Thyroid gland (tissue), 4 donors: ENCODE measurements at regions not wholly inside any gene's neighbourhood (a gene's known extent, or its start where the extent isn't known, plus 50 kb on each side); places are given as distances from the start of the nearest gene placed in this dataset.

ENCODE experiments used
- CTCF ChIP-seq, 6 experiments: fragments of 200-600 bp in 3 of 6; fragments of 450-650 bp in 3 of 6; sonication (generic) in 3 of 6; IDR thresholded peaks; one replicate each; pipeline ENCODE4 v1.5.1; 2016 to 2019; ENCODE audit warnings: antibody characterized with exemption in 6 of 6, mild to moderate bottlenecking in 2 of 6, inconsistent platforms in 1 of 6, moderate library complexity in 1 of 6
- POLR2A ChIP-seq, 2 donors: fragments of 450-650 bp; IDR thresholded peaks; one replicate each; pipeline ENCODE4 v1.6.1; 2017; ENCODE audit warnings: antibody characterized with exemption in 2 of 2, mild to moderate bottlenecking in 2 of 2, moderate library complexity in 1 of 2

- TF ChIP-seq CTCF (IDR thresholded peaks at IDR 0.05) (no peak), POLR2A (IDR thresholded peaks at IDR 0.05) (no peak)
These were observed 136.9 kb downstream of the P2RY1 start for GRCh38 chr3:152971880-152972279.
